Keratinocyte (primary cell): ENCODE measurements at regions not wholly inside any gene's neighbourhood (a gene's known extent, or its start where the extent isn't known, plus 50 kb on each side); places are given as distances from the start of the nearest gene placed in this dataset.

ENCODE experiments used
- DNase-seq: peaks from one replicate; pipeline ENCODE4 v3.0.0-alpha.2; 2011; ENCODE audit warnings: low read depth, missing footprints, low spot score
- FAIRE-seq: peaks from 2 replicates; lab custom pipeline; 2011; peaks lifted over from hg19 to GRCh38; lab: Jason Lieb, UNC
- H2AFZ ChIP-seq: 2 replicates; pipeline ENCODE4 v1.6.0; 2012; ENCODE audit warnings: low read length, control low read depth, inconsistent platforms; ENCODE audit not compliant: control insufficient read depth
- H3K27ac ChIP-seq: 2 replicates; pipeline ENCODE4 v1.5.1; 2011; ENCODE audit warnings: low read length; ENCODE audit not compliant: control insufficient read depth, insufficient read depth
- H3K27me3 ChIP-seq: 3 replicates; pipeline ENCODE4 v1.6.0; 2011; ENCODE audit warnings: low read length; ENCODE audit not compliant: control insufficient read depth, insufficient read depth; ENCODE audit errors: extremely low read depth
- H3K36me3 ChIP-seq, 2 experiments: 2 replicates in 1 of 2; 3 replicates in 1 of 2; pipeline ENCODE4 v1.5.1; 2011; ENCODE audit warnings: low read length in 2 of 2, mild to moderate bottlenecking in 1 of 2; ENCODE audit not compliant: control insufficient read depth in 2 of 2, insufficient read depth in 2 of 2; ENCODE audit errors: extremely low read depth in 1 of 2
- H3K4me1 ChIP-seq: 3 replicates; pipeline ENCODE4 v1.5.1; 2011; ENCODE audit warnings: low read length; ENCODE audit not compliant: control insufficient read depth, insufficient read depth; ENCODE audit errors: extremely low read depth
- H3K4me2 ChIP-seq: 3 replicates; pipeline ENCODE4 v1.6.0; 2011; ENCODE audit warnings: low read depth, low read length; ENCODE audit not compliant: control insufficient read depth, insufficient read depth; ENCODE audit errors: extremely low read depth
- H3K4me3 ChIP-seq, 3 experiments: fragments of 200-600 bp in 1 of 3; sonication (generic) in 1 of 3; 2 replicates in 2 of 3; 3 replicates in 1 of 3; pipeline ENCODE4 v1.5.1; 2011 to 2016; ENCODE audit warnings: low read length in 3 of 3, mild to moderate bottlenecking in 3 of 3, control low read depth in 2 of 3, inconsistent platforms in 1 of 3, low read depth in 1 of 3, mixed read lengths in 1 of 3, mixed run types in 1 of 3, moderate library complexity in 1 of 3; ENCODE audit not compliant: control insufficient read depth in 2 of 3, insufficient read depth in 2 of 3; ENCODE audit errors: extremely low read depth in 1 of 3
- H3K79me2 ChIP-seq: 2 replicates; pipeline ENCODE4 v1.6.0; 2012; ENCODE audit warnings: low read length; ENCODE audit not compliant: control insufficient read depth, insufficient read depth
- H3K9ac ChIP-seq: 3 replicates; pipeline ENCODE4 v1.6.0; 2011; ENCODE audit warnings: low read length; ENCODE audit not compliant: control insufficient read depth, insufficient read depth; ENCODE audit errors: extremely low read depth
- H3K9me1 ChIP-seq: 3 replicates; pipeline ENCODE4 v1.6.0; 2011; ENCODE audit warnings: low read length; ENCODE audit not compliant: control insufficient read depth, insufficient read depth; ENCODE audit errors: extremely low read depth
- H3K9me3 ChIP-seq: 2 replicates; pipeline ENCODE4 v1.5.1; 2012; ENCODE audit warnings: low read depth, low read length; ENCODE audit not compliant: control insufficient read depth
- H4K20me1 ChIP-seq: 3 replicates; pipeline ENCODE4 v1.6.0; 2011; ENCODE audit warnings: low read length; ENCODE audit not compliant: control insufficient read depth, insufficient read depth; ENCODE audit errors: extremely low read depth
- EZH2 ChIP-seq: IDR thresholded peaks from one replicate; pipeline ENCODE4 v1.6.1; 2012; ENCODE audit warnings: inconsistent platforms, mild to moderate bottlenecking, low read length, moderate library complexity
- dilution Hi-C: fragments of 300-500 bp; cut with MboI; formaldehyde crosslinking; loops from one replicate; pipeline ENCODE4 v1.7.0; 2020; ENCODE audit warnings: low sequenced_read_pairs; ENCODE audit not compliant: extremely low pct_ligation_motif_present
- TF ChIP-seq, protein P1 (sequence below), 3 experiments: IDR thresholded peaks in 1 of 3; conservative IDR thresholded peaks in 1 of 3; optimal IDR thresholded peaks in 1 of 3; 2 replicates in 2 of 3; 3 replicates in 1 of 3; pipeline versions ENCODE3 to v1.5.1; 2011; ENCODE audit warnings: low read length in 3 of 3, mild to moderate bottlenecking in 3 of 3, moderate library complexity in 2 of 3, control low read depth in 1 of 3, inconsistent platforms in 1 of 3; ENCODE audit not compliant: insufficient read depth in 2 of 3; ENCODE audit errors: extremely low read depth in 1 of 3

DNA sequence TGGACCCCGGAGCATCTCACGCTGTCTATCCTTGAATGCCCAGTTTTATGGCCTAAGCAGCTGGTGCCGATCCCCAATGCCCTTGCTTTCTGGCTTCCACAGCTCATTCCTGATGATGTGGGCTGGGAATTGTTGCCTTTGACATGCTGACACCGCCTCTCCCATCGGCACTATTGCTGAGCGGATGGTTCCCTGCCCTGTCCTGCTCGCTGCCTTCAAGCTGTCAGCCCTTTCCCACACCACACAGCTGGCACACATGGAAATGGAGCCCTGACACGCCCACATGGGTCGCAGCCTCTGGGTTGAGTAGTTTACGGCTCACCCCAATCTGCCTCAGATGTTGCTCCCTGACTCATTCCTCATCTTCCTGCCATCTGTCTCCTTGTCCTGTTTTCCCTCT lies 110.2 kb upstream of the SESN3 start:
- peak; percentile 57 for FAIRE-seq
- no peaks in the 10 kb centered on the region for H3K27me3 ChIP-seq
- H3K36me3 ChIP-seq = no peaks in the 10 kb centered on the region
- no peak overlapping the region for H3K27ac ChIP-seq
- no peaks in the 10 kb centered on the region for H3K79me2 ChIP-seq
- DNase-seq = no peak
- peaks cover 3% of the 10 kb centered on the region for H3K9me1 ChIP-seq
- peak overlapping the region; percentile 39 for H3K4me2 ChIP-seq
- H3K9me3 ChIP-seq = no peaks in the 10 kb centered on the region
- H3K4me1 ChIP-seq = peaks cover 43% of the 10 kb centered on the region
- no peaks in the 10 kb centered on the region for H4K20me1 ChIP-seq
- H2AFZ ChIP-seq = peak overlapping the region; percentile 70
- H3K9ac ChIP-seq = no peak overlapping the region
- dilution Hi-C loops = no loop called here
- TF ChIP-seq, protein P1, sequence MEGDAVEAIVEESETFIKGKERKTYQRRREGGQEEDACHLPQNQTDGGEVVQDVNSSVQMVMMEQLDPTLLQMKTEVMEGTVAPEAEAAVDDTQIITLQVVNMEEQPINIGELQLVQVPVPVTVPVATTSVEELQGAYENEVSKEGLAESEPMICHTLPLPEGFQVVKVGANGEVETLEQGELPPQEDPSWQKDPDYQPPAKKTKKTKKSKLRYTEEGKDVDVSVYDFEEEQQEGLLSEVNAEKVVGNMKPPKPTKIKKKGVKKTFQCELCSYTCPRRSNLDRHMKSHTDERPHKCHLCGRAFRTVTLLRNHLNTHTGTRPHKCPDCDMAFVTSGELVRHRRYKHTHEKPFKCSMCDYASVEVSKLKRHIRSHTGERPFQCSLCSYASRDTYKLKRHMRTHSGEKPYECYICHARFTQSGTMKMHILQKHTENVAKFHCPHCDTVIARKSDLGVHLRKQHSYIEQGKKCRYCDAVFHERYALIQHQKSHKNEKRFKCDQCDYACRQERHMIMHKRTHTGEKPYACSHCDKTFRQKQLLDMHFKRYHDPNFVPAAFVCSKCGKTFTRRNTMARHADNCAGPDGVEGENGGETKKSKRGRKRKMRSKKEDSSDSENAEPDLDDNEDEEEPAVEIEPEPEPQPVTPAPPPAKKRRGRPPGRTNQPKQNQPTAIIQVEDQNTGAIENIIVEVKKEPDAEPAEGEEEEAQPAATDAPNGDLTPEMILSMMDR (optimal IDR thresholded peaks at IDR 0.05 in 1 of 3, IDR thresholded peaks at IDR 0.05 in 1 of 3, conservative IDR thresholded peaks at IDR 0.05 in 1 of 3; ENCODE audit: extremely low read depth in 1 of 3, insufficient read depth in 2 of 3, low read length in 3 of 3) = no peak
- TF ChIP-seq EZH2 = no peak
- no peak overlapping the region for H3K4me3 ChIP-seq

DNA sequence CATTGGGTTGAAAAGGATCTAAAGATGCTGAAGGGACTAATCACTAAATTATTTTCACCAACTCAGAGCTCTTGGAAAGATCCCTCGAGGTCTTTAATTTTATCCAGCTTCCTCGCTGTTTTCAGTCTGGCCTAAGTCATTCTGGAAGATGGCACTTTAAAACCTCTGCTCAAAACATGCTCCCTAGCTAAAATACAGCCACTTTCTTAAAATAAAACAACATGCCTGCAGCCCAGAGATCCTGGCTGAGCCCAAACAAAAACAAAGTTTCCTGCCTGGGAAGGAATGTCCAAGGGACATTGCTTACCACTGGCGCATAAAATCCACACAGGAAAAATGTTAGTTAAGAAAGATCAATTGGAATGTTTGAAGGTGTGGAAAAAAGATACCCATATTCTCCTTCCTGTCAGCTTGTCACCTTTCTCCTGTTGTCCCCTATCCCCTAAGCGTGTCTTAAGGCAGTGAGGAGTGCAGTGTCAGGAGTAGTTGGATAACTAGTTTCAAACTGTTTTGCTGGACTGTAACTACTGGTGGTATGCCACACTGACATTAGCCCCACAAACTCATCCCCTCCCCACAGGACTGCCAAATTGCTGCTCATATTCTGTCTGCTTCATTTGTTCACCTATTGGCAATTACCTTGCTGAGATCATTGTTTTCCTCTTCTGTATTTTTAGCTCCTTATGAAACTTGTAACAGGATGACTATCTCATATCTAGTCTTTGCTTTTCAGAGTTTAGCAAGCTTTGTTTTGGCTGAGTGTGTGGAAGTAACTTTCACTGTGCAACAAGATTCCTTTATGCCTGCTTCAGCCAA lies 108.3 kb upstream of the SESN3 start:
- Histone ChIP-seq H3K4me2 (no peak overlapping the region), H3K4me1 (peaks cover 31% of the 10 kb centered on the region), H3K79me2 (no peaks in the 10 kb centered on the region), H3K4me3 (no peak overlapping the region), H3K36me3 (no peaks in the 10 kb centered on the region), H3K9ac (no peak overlapping the region), H3K9me1 (peaks cover 3% of the 10 kb centered on the region), H3K9me3 (no peaks in the 10 kb centered on the region), H3K27ac (no peak overlapping the region), H3K27me3 (no peaks in the 10 kb centered on the region), H4K20me1 (no peaks in the 10 kb centered on the region), H2AFZ (peak overlapping the region; percentile 37)
- dilution Hi-C loops = no loop called here
- DNase-seq = no peak
- peak; percentile 23 for FAIRE-seq
- TF ChIP-seq, protein P1 (optimal IDR thresholded peaks at IDR 0.05 in 1 of 3, IDR thresholded peaks at IDR 0.05 in 1 of 3, conservative IDR thresholded peaks at IDR 0.05 in 1 of 3; ENCODE audit: extremely low read depth in 1 of 3, insufficient read depth in 2 of 3, low read length in 3 of 3) = no peak
- TF ChIP-seq EZH2 = no peak
